Right lobe of liver (tissue), 6 donors: ENCODE measurements at regions not wholly inside any gene's neighbourhood (a gene's known extent, or its start where the extent isn't known, plus 50 kb on each side); places are given as distances from the start of the nearest gene placed in this dataset.

Experiments
- ATAC-seq, 4 donors: fragments of 200-7000 bp; cut with Tn5 transposase; one replicate each; pipeline ENCODE4 v1.9.1; 2020; ENCODE audit warnings: mild to moderate bottlenecking in 4 of 4, moderate library complexity in 4 of 4
- DNase-seq, 3 donors: peaks; one replicate each; pipeline ENCODE4 v3.0.0-alpha.2; 2020
- H3K27ac ChIP-seq, 3 donors: fragments of 200-600 bp; one replicate each; pipeline ENCODE4 v1.8.0; 2022
- H3K27me3 ChIP-seq, 2 donors: fragments of 200-600 bp; one replicate each; pipeline ENCODE4 v1.8.0; 2022
- H3K36me3 ChIP-seq, 4 donors: fragments of 200-600 bp; sonication (generic) in 1 of 4; one replicate each; pipeline versions ENCODE4 v1.5.1 to v1.8.0; 2017 to 2022; ENCODE audit warnings: control low read depth in 1 of 4
- H3K4me1 ChIP-seq, 4 donors: fragments of 200-600 bp; sonication (generic) in 1 of 4; one replicate each; pipeline versions ENCODE4 v1.5.1 to v1.8.0; 2017 to 2022; ENCODE audit warnings: control low read depth in 1 of 4
- H3K4me3 ChIP-seq, 3 donors: fragments of 200-600 bp; one replicate each; pipeline ENCODE4 v1.8.0; 2022
- H3K9me3 ChIP-seq, 4 donors: fragments of 200-600 bp; sonication (generic) in 1 of 4; one replicate each; pipeline versions ENCODE4 v1.5.1 to v1.8.0; 2017 to 2022; ENCODE audit warnings: control low read depth in 1 of 4
- CTCF ChIP-seq, 4 donors: fragments of 200-600 bp in 3 of 4; fragments of 450-650 bp in 1 of 4; IDR thresholded peaks; one replicate each; pipeline versions ENCODE4 v1.5.1 to v1.8.0; 2016 to 2022; ENCODE audit warnings: antibody characterized with exemption in 4 of 4, mild to moderate bottlenecking in 2 of 4
- POLR2A ChIP-seq: fragments of 450-650 bp; IDR thresholded peaks from one replicate; pipeline ENCODE4 v1.6.1; 2017; ENCODE audit warnings: antibody characterized with exemption, mild to moderate bottlenecking
- WGBS: methylation state at CpG from one replicate; pipeline ENCODE4 v1.1.6; 2018; ENCODE audit warnings: low coverage, low lambda C conversion rate; ENCODE audit not compliant: insufficient coverage; ENCODE audit errors: missing lambda C conversion rate; 5-methylcytosine and 5-hydroxymethylcytosine counted together
- intact Hi-C, 2 donors: fragments of 100-400 bp; cut with DNase I; formaldehyde crosslinking; loops; one replicate each; pipeline versions ENCODE4 v1.11.2 to v1.14.1; 2022
- donor health status: DM: no; HTN: yes; CAD: no.
- donor health status: DM: no; HTN: no; CAD: no.
- donor health status: DM: no; HTN: no; CAD: no.
- donor health status: DM: no; HTN: yes; CAD: no.
- donor health status: DM: no; HTN: yes; CAD: no.

DNA sequence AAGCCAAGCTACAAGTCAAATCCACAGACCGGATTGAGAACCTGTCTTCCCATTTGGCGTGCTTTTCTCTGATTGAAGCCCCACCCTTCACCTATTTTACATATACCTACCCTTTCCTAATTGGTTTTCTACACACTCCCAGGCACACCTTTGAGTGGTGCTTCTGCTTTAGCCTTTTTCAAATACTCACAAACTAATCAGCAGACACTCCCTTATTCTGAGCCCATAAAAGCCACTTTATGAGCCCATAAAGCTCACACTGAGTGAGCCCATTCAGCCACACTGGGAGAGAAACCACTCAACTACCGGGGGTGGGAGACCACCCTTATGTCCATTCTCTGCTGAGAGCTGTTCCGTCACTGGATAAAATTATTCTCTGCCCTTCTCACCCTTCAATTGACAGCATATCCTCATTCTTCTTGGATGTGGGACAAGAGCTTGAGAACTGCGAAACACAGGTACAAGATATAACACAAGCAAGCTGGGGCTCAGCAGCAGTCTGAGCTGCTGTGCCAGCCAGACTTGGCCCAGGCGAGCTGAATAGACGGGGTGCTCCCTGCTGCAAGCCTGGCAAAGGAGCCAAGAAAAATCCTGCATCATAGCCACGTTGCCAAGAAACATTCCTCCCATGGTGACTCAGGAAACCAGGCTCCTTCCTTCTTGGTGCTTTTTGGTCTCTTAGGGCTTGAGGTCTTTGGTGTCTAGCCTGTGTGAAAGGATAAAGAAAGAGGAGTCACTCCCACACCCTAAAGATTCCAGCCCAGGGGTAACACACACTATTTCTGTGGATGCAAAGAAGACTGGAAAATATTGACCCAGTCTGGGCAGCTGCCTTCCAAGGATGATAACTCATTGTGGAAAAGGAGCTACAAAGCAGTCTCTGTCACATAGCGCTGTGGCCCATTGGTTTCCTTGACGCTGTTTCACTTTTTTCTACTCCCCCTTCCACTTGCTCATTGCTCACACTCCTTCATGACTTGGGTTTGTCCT is 609.7 kb downstream of the MCTP2 start:
- Histone ChIP-seq H3K4me3 (no peak overlapping the region), H3K36me3 (no peaks in the 10 kb centered on the region), H3K27ac (no peak overlapping the region), H3K27me3 (no peaks in the 10 kb centered on the region), H3K9me3 (peaks cover 0 to 7% (median 0%) of the 10 kb centered on the region in 4 donors), H3K4me1 (no peaks in the 10 kb centered on the region)
- 73% methylated on average over 8 of the region's 10 CpGs for WGBS
- ATAC-seq (no peak), DNase-seq (no peak)
- TF ChIP-seq CTCF (IDR thresholded peaks at IDR 0.05) (no peak), POLR2A (no peak)
- intact Hi-C loops = no loop called here

DNA sequence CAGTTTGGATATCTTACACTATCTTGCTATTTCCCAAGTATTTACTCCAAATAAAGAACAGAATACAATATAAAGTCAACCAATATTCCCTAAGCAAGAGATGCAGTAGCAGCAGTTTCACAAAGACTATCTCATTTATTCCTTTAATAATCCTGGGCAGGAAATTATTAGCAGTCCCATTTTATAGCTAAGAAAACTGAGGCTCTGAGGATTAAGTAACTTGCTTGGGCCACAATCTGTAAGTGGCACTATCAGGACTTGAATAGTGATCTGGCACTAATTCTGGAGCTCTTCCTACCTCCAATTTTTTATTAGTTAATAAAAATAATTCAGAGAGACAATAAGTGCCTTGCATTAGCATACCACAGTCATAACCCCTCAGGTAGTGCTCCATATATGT is 611.7 kb downstream of the MCTP2 start:
- no peak for DNase-seq
- Histone ChIP-seq H3K4me3 (no peak overlapping the region), H3K9me3 (peaks cover 0 to 7% (median 0%) of the 10 kb centered on the region in 4 donors), H3K36me3 (no peaks in the 10 kb centered on the region), H3K27me3 (no peaks in the 10 kb centered on the region), H3K27ac (no peak overlapping the region), H3K4me1 (no peaks in the 10 kb centered on the region)
- intact Hi-C loops = no loop called here
- no peak for ATAC-seq
- TF ChIP-seq POLR2A (no peak), CTCF (IDR thresholded peaks at IDR 0.05) (no peak)

- H3K27me3 ChIP-seq = no peaks in the 10 kb centered on the region
- H3K9me3 ChIP-seq = peaks cover 0 to 7% (median 0%) of the 10 kb centered on the region in 4 donors
- DNase-seq (no peak), ATAC-seq (no peak)
- H3K36me3 ChIP-seq = no peaks in the 10 kb centered on the region
- H3K27ac ChIP-seq = peak overlapping the region in 2 of 3 donors; percentile 21 to 60
- intact Hi-C loops = no loop called here
- H3K4me1 ChIP-seq = no peaks in the 10 kb centered on the region
- 22% methylated on average over 5 of the region's 5 CpGs for WGBS
- H3K4me3 ChIP-seq = no peak overlapping the region
- TF ChIP-seq POLR2A (no peak), CTCF (IDR thresholded peaks at IDR 0.05) (no peak)
Observed at GRCh38 chr15:94844198-94844537, 612.8 kb downstream of the MCTP2 start.

- intact Hi-C loops = no loop called here
- 4% methylated on average over 9 of the region's 83 CpGs for WGBS
- Histone ChIP-seq H3K27ac (peak overlapping the region; percentile 20 to 60 (median 21)), H3K4me1 (no peaks in the 10 kb centered on the region), H3K36me3 (no peaks in the 10 kb centered on the region), H3K4me3 (peak overlapping the region; percentile 12 to 52 (median 34)), H3K27me3 (no peaks in the 10 kb centered on the region), H3K9me3 (peaks cover 0 to 7% (median 0%) of the 10 kb centered on the region in 4 donors)
- no peak for TF ChIP-seq POLR2A
- TF ChIP-seq CTCF (IDR thresholded peaks at IDR 0.05) = no peak
- DNase-seq (peak; percentile 69 to 80 (median 75)), ATAC-seq (peak; percentile 81 to 88 (median 83))
Observed at GRCh38 chr15:94844538-94845389, 613.4 kb downstream of the MCTP2 start.
